T-cell (primary cell): ENCODE measurements at regions not wholly inside any gene's neighbourhood (a gene's known extent, or its start where the extent isn't known, plus 50 kb on each side); places are given as distances from the start of the nearest gene placed in this dataset.
A peak's percentile ranks its signal among the peaks of the same experiment; 100 is the strongest.

Experiments used
- ATAC-seq, 4 experiments: fragments of 200-7000 bp in 3 of 4; fragments of 150-1000 bp in 1 of 4; cut with Tn5 transposase; replicated peaks in 1 of 4; 1 replicate in 3 of 4; 2 replicates in 1 of 4; pipeline ENCODE4 v1.10.0; 2021; ENCODE audit warnings: moderate library complexity in 3 of 4, mild to moderate bottlenecking in 2 of 4, moderate number of reproducible peaks in 1 of 4
- CTCF ChIA-PET, 2 donors: fragments of 300-600 bp; sonication (Branson Sonifier 250); formaldehyde crosslinking; loops; one replicate each; lab custom pipeline; 2022; ENCODE audit warnings: antibody characterized with exemption in 2 of 2; lab: Charles Lee
- POLR2A ChIA-PET, 2 donors: fragments of 300-600 bp; sonication (Branson Sonifier 250); formaldehyde crosslinking; loops; one replicate each; lab custom pipeline; 2022; ENCODE audit warnings: antibody characterized with exemption in 2 of 2; lab: Charles Lee
- DNase-seq, 35 experiments: peaks; one replicate each; pipeline versions ENCODE4 v3.0.0 to v3.0.0-alpha.2; 2013 to 2023
- H3K27ac ChIP-seq: one replicate; pipeline ENCODE4 v1.5.1; 2013; ENCODE audit warnings: low read length
- H3K27me3 ChIP-seq, 2 experiments: replicated peaks in 1 of 2; 1 replicate in 1 of 2; 2 replicates in 1 of 2; pipeline versions ENCODE4 v1.6.1 to v1.7.0; 2013; ENCODE audit warnings: low read length in 1 of 2, mixed read lengths in 1 of 2; ENCODE audit not compliant: control insufficient read depth in 2 of 2, insufficient read depth in 2 of 2; ENCODE audit errors: extremely low read depth in 1 of 2
- H3K36me3 ChIP-seq, 2 donors: 1 replicate in 1 of 2; 2 replicates in 1 of 2; pipeline versions ENCODE4 v1.6.1 to v1.7.0; 2013; ENCODE audit warnings: low read length in 1 of 2; ENCODE audit not compliant: control insufficient read depth in 2 of 2, insufficient read depth in 1 of 2; ENCODE audit errors: extremely low read depth in 1 of 2
- H3K4me1 ChIP-seq, 2 experiments: 1 replicate in 1 of 2; 2 replicates in 1 of 2; pipeline versions ENCODE4 v1.6.1 to v1.7.0; 2013; ENCODE audit warnings: low read length in 2 of 2, mixed read lengths in 1 of 2; ENCODE audit not compliant: insufficient read depth in 2 of 2, control insufficient read depth in 1 of 2; ENCODE audit errors: extremely low read depth in 1 of 2
- H3K4me3 ChIP-seq, 2 donors: 1 replicate in 1 of 2; 2 replicates in 1 of 2; pipeline versions ENCODE4 v1.5.1 to v1.7.0; 2013; ENCODE audit warnings: mild to moderate bottlenecking in 2 of 2, low read length in 1 of 2, moderate library complexity in 1 of 2; ENCODE audit not compliant: control insufficient read depth in 1 of 2; ENCODE audit errors: extremely low read depth in 1 of 2
- H3K9me3 ChIP-seq: 2 replicates; pipeline ENCODE4 v1.7.0; 2013
- H3K27ac Mint-ChIP-seq, 2 donors: one replicate each; pipeline ENCODE4 v1.8.0; 2020 to 2021; ENCODE audit warnings: mild to moderate bottlenecking in 2 of 2, mixed read lengths in 2 of 2
- H3K27me3 Mint-ChIP-seq, 2 donors: one replicate each; pipeline ENCODE4 v1.8.0; 2021 to 2022; ENCODE audit warnings: mixed read lengths in 2 of 2
- H3K36me3 Mint-ChIP-seq: one replicate; pipeline ENCODE4 v1.8.0; 2021; ENCODE audit warnings: mixed read lengths
- H3K4me1 Mint-ChIP-seq, 3 donors: one replicate each; pipeline ENCODE4 v1.8.0; 2020 to 2022; ENCODE audit warnings: mixed read lengths in 3 of 3, mild to moderate bottlenecking in 1 of 3
- H3K4me3 Mint-ChIP-seq, 3 donors: one replicate each; pipeline ENCODE4 v1.8.0; 2020 to 2022; ENCODE audit warnings: mild to moderate bottlenecking in 3 of 3, mixed read lengths in 3 of 3, moderate library complexity in 3 of 3
- H3K9me3 Mint-ChIP-seq, 3 donors: one replicate each; pipeline ENCODE4 v1.8.0; 2020 to 2022; ENCODE audit warnings: mixed read lengths in 3 of 3
- WGBS: methylation state at CpG from one replicate; pipeline ENCODE4 v1.1.5; 2013; ENCODE audit warnings: missing lambda C conversion rate; ENCODE audit not compliant: insufficient coverage; 5-methylcytosine and 5-hydroxymethylcytosine counted together

DNA sequence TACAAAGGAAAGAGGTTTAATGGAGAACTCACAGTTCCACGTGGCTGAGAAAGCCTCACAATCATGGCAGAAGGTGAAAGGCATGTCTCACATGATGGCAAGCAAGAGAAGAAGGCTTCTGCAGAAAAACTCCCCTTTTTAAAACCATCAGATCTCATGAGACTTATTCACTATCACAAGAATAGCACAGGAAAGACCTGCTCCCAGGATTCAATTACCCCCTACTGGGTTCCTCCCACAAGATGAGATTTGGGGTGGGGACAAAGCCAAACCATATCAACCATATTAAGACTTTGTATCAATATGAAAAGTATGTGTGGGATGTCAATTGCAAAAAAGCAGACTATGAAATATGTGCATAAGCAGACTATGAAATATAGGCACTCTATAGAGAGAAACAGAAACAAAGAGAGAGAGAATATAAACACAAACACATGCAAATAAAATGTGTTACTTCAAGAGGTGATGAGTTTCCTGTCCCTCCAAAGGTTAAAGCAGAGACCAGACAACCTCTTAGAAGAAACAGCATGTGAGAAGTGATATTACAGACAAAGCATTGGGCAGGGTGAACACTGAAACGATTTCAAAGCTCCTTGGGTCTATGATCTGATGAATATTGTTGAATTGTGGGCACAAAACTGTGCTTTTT lies 151.2 kb upstream of the KRR1 start:
- no CpG with 5 or more reads among the region's 2 CpGs for WGBS
- ATAC-seq = no peak

GRCh38 chr12:75661908-75662307 lies 150.5 kb upstream of the KRR1 start:
- Histone ChIP-seq H3K9me3 (no peaks in the 10 kb centered on the region), H3K4me1 (no peaks in the 10 kb centered on the region), H3K36me3 (no peaks in the 10 kb centered on the region), H3K4me3 (no peak overlapping the region), H3K27me3 (no peaks in the 10 kb centered on the region), H3K27ac (no peak overlapping the region)
- Mint-ChIP-seq H3K36me3 (no peaks in the 10 kb centered on the region), H3K4me3 (no peak overlapping the region), H3K4me1 (peaks cover 0 to 3% (median 3%) of the 10 kb centered on the region in 3 donors), H3K9me3 (no peaks in the 10 kb centered on the region), H3K27me3 (no peaks in the 10 kb centered on the region), H3K27ac (no peak overlapping the region)
- CTCF ChIA-PET = no interaction called here
- POLR2A ChIA-PET = interaction anchor here in 1 of 2 donors (0.8 kb wide), 1 partner anchor 386 kb away, joined by 4 read pairs; no protein-coding TSS in a partner anchor
- no CpG with 5 or more reads among the region's 1 CpG for WGBS
- ATAC-seq (no peak), DNase-seq (no peak)

More for the DNA sequence above, 151.2 kb upstream of the KRR1 start:
- Mint-ChIP-seq H3K27ac (no peak overlapping the region), H3K27me3 (no peaks in the 10 kb centered on the region), H3K4me3 (no peak overlapping the region), H3K9me3 (no peaks in the 10 kb centered on the region), H3K36me3 (no peaks in the 10 kb centered on the region), H3K4me1 (peaks cover 0 to 3% (median 3%) of the 10 kb centered on the region in 3 donors)
- no peaks in the 10 kb centered on the region for H3K9me3 ChIP-seq
- ChIA-PET CTCF (no interaction called here), POLR2A (interaction anchor here in 1 of 2 donors (1.0 kb wide), 1 partner anchor 73 kb away, joined by 4 read pairs; no protein-coding TSS in a partner anchor)
- H3K27me3 ChIP-seq = no peaks in the 10 kb centered on the region
- DNase-seq = no peak
- H3K36me3 ChIP-seq = no peaks in the 10 kb centered on the region
- no peak overlapping the region for H3K4me3 ChIP-seq
- H3K27ac ChIP-seq = no peak overlapping the region
- no peaks in the 10 kb centered on the region for H3K4me1 ChIP-seq

DNA sequence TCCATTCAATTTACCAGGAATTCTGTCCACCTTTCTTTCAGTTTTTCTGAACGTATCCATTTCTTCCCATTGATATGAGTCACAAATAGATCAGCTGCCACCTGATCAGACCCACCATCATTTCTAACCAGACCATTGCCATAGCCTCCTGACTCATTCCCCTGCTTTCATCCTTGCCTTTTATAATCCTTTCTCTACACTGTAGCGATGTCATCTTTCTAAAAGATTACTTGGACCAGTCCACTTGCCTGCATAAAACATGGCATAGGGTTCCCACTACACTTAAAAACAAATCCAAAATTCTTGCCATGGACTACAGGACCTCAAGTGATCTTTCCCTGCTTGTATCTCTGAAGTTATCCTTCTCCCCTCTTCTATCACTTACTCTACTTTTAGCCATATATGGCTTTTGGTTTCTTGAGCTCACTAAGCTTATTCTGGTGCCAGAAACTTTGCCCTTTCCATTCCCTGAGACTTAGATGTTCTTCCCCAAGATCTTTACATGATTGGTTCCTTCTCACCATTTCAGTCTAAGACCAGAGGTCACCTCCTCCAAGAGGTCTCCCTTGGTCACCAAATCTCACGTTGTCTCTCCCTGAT lies 149.5 kb upstream of the KRR1 start:
- no peaks in the 10 kb centered on the region for H3K4me1 ChIP-seq
- Mint-ChIP-seq H3K27ac (no peak overlapping the region), H3K9me3 (no peaks in the 10 kb centered on the region), H3K4me3 (no peak overlapping the region), H3K36me3 (no peaks in the 10 kb centered on the region), H3K27me3 (no peaks in the 10 kb centered on the region), H3K4me1 (peaks cover 0 to 3% (median 3%) of the 10 kb centered on the region in 3 donors)
- 89% methylated on average over 2 of the region's 3 CpGs for WGBS
- CTCF ChIA-PET = no interaction called here
- no peaks in the 10 kb centered on the region for H3K36me3 ChIP-seq
- no peak for DNase-seq
- H3K9me3 ChIP-seq = no peaks in the 10 kb centered on the region
- no peaks in the 10 kb centered on the region for H3K27me3 ChIP-seq
- no peak for ATAC-seq
- no peak overlapping the region for H3K27ac ChIP-seq
- POLR2A ChIA-PET = interaction anchor here in 1 of 2 donors (0.5 kb wide), 1 partner anchor 422 kb away, joined by 3 read pairs; no protein-coding TSS in a partner anchor
- H3K4me3 ChIP-seq = no peak overlapping the region

- H3K36me3 ChIP-seq = no peaks in the 10 kb centered on the region
- H3K27ac ChIP-seq = no peak overlapping the region
- Mint-ChIP-seq H3K27ac (no peak overlapping the region), H3K4me3 (no peak overlapping the region), H3K9me3 (no peaks in the 10 kb centered on the region), H3K36me3 (no peaks in the 10 kb centered on the region), H3K27me3 (no peaks in the 10 kb centered on the region), H3K4me1 (peaks cover 0 to 9% (median 8%) of the 10 kb centered on the region in 3 donors)
- H3K9me3 ChIP-seq = no peaks in the 10 kb centered on the region
- DNase-seq = no peak
- ATAC-seq = no peak
- H3K4me3 ChIP-seq = no peak overlapping the region
- POLR2A ChIA-PET = no interaction called here
- H3K27me3 ChIP-seq = no peaks in the 10 kb centered on the region
- WGBS = 68% methylated on average over 4 of the region's 4 CpGs
- CTCF ChIA-PET = interaction anchor here in 1 of 2 donors (0.6 kb wide), 1 partner anchor 35 kb away, joined by 7 read pairs; no protein-coding TSS in a partner anchor
- no peaks in the 10 kb centered on the region for H3K4me1 ChIP-seq
These were observed 148.7 kb upstream of the KRR1 start for GRCh38 chr12:75660107-75660530.

GRCh38 chr12:75658901-75659823 lies 147.8 kb upstream of the KRR1 start:
- ChIA-PET POLR2A (interaction anchor here (0.6 to 0.7 kb wide), 2 partner anchors 11 to 76 kb away, joined by 3 to 4 read pairs; no protein-coding TSS in a partner anchor), CTCF (interaction anchor here in 1 of 2 donors (0.7 kb wide), 1 partner anchor 21 kb away, joined by 5 read pairs; no protein-coding TSS in a partner anchor)
- 7% methylated on average over 2 of the region's 9 CpGs for WGBS
- Mint-ChIP-seq H3K4me1 (peaks cover 0 to 11% (median 9%) of the 10 kb centered on the region in 3 donors), H3K27me3 (no peaks in the 10 kb centered on the region), H3K36me3 (no peaks in the 10 kb centered on the region), H3K9me3 (no peaks in the 10 kb centered on the region), H3K27ac (no peak overlapping the region), H3K4me3 (no peak overlapping the region)
- H3K4me1 ChIP-seq = no peaks in the 10 kb centered on the region
- H3K4me3 ChIP-seq = no peak overlapping the region
- DNase-seq (no peak), ATAC-seq (peak in 1 of 4 experiments; percentile 43)
- no peaks in the 10 kb centered on the region for H3K9me3 ChIP-seq
- H3K27ac ChIP-seq = no peak overlapping the region
- no peaks in the 10 kb centered on the region for H3K36me3 ChIP-seq
- no peaks in the 10 kb centered on the region for H3K27me3 ChIP-seq

DNA sequence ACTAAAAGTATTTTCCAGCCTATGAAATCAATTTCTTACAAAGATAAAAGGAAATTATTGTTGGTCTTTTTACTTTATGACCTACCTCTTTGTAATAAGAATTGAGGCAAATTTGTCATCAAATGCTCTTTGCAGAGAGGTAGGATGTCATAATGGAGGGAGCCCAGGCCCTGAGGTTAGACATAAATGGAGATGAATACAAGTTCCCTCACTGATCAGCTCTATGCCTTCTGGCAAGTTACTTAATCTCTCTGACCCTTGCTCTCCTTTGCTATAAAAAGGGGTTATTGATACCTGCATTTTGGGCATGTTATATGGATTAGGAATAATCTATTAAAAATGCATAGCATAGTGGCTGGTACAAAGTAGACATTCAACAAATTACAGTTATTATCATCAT lies 146.9 kb upstream of the KRR1 start:
- DNase-seq (no peak), ATAC-seq (no peak)
- no peak overlapping the region for H3K4me3 ChIP-seq
- no peak overlapping the region for H3K27ac Mint-ChIP-seq
- H3K4me3 Mint-ChIP-seq = no peak overlapping the region
- H3K4me1 ChIP-seq = no peaks in the 10 kb centered on the region
- H3K4me1 Mint-ChIP-seq = peaks cover 0 to 11% (median 9%) of the 10 kb centered on the region in 3 donors
- H3K27me3 Mint-ChIP-seq = no peaks in the 10 kb centered on the region
- H3K27me3 ChIP-seq = no peaks in the 10 kb centered on the region
- CTCF ChIA-PET = interaction anchor here in 1 of 2 donors (0.7 kb wide), 1 partner anchor 20 kb away, joined by 5 read pairs; no protein-coding TSS in a partner anchor
- no peaks in the 10 kb centered on the region for H3K36me3 Mint-ChIP-seq
- H3K9me3 Mint-ChIP-seq = no peaks in the 10 kb centered on the region
- POLR2A ChIA-PET = interaction anchor here in 1 of 2 donors (0.6 kb wide), 1 partner anchor 76 kb away, joined by 3 read pairs; no protein-coding TSS in a partner anchor
- no peak overlapping the region for H3K27ac ChIP-seq
- H3K9me3 ChIP-seq = no peaks in the 10 kb centered on the region
- H3K36me3 ChIP-seq = no peaks in the 10 kb centered on the region
